Testis (tissue), 2 donors: ENCODE measurements at regions not wholly inside any gene's neighbourhood (a gene's known extent, or its start where the extent isn't known, plus 50 kb on each side); places are given as distances from the start of the nearest gene placed in this dataset.

Source experiments
- CTCF ChIP-seq, 3 experiments: fragments of 450-650 bp in 2 of 3; fragments of 200-600 bp in 1 of 3; sonication (generic) in 1 of 3; IDR thresholded peaks; one replicate each; pipeline ENCODE4 v1.5.1; 2016 to 2019; ENCODE audit warnings: antibody characterized with exemption in 3 of 3, mild to moderate bottlenecking in 2 of 3, moderate library complexity in 1 of 3
- POLR2A ChIP-seq: fragments of 450-650 bp; IDR thresholded peaks from one replicate; pipeline ENCODE4 v1.6.1; 2017; ENCODE audit warnings: antibody characterized with exemption, mild to moderate bottlenecking, moderate library complexity

- TF ChIP-seq CTCF (IDR thresholded peaks at IDR 0.05): no peak
- TF ChIP-seq POLR2A: no peak
These were observed 532.9 kb upstream of the CRIM1 start for GRCh38 chr2:35822716-35823115.
